ENCODE measurements at regions not wholly inside any gene's neighbourhood (a gene's known extent, or its start where the extent isn't known, plus 50 kb on each side); places are given as distances from the start of the nearest gene placed in this dataset.

- WGBS, 2 donors (ENCODE audit: low coverage in 1 of 2) = 73 to 91% methylated on average over 2 of the region's 2 CpGs
- Histone ChIP-seq H3K4me1 (no peaks in the 10 kb centered on the region), H3K36me3 (no peaks in the 10 kb centered on the region), H3K27ac (no peak overlapping the region), H3K9me3 (no peaks in the 10 kb centered on the region), H3K27me3 (no peaks in the 10 kb centered on the region), H3K4me3 (no peak overlapping the region)
- in situ Hi-C loops (cut with MboI; ENCODE audit: low pct_ligation_motif_present in 1 of 4, low pct_unique_long_range_greater_than_20kb in 1 of 4, low sequenced_read_pairs in 3 of 4) (loop anchor here in 1 of 4 donors (10.0 kb wide), 1 partner anchor 545 kb away; no protein-coding TSS in a partner anchor), intact Hi-C loops (cut with DNase I; ENCODE audit: low total_unique reads) (no loop called here)
- DNase-seq = no peak
- TF ChIP-seq POLR2A (IDR thresholded peaks at IDR 0.05) = no peak
- TF ChIP-seq, protein P1, sequence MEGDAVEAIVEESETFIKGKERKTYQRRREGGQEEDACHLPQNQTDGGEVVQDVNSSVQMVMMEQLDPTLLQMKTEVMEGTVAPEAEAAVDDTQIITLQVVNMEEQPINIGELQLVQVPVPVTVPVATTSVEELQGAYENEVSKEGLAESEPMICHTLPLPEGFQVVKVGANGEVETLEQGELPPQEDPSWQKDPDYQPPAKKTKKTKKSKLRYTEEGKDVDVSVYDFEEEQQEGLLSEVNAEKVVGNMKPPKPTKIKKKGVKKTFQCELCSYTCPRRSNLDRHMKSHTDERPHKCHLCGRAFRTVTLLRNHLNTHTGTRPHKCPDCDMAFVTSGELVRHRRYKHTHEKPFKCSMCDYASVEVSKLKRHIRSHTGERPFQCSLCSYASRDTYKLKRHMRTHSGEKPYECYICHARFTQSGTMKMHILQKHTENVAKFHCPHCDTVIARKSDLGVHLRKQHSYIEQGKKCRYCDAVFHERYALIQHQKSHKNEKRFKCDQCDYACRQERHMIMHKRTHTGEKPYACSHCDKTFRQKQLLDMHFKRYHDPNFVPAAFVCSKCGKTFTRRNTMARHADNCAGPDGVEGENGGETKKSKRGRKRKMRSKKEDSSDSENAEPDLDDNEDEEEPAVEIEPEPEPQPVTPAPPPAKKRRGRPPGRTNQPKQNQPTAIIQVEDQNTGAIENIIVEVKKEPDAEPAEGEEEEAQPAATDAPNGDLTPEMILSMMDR (IDR thresholded peaks at IDR 0.05) = no peak
- TF ChIP-seq EP300 (IDR thresholded peaks at IDR 0.05; ENCODE audit: low read depth) = no peak
- no peak for TF ChIP-seq POLR2AphosphoS5 (IDR thresholded peaks at IDR 0.05)
Measured at GRCh38 chr9:108239696-108240321, 616.0 kb downstream of the ACTL7B start.

DNA sequence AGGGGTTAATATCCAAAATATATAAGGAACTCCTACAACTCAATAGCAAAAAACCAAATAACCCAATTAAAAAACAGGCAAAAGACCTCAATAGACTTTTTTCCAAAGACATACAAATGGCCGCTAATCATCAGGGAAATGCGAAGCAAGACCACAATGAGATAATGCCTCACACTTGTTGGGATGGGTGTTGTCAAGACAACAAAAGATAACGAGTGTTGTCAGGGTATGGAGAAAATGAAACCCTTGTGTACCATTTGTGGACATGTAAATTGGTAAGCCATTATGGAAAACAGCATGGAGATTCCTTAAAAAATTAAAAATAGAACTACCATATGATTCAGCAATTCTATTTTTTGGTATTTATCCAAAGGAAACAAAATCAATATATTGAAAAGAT, 620.2 kb downstream of the ACTL7B start:
- Histone ChIP-seq H3K4me3 (no peak overlapping the region), H3K36me3 (no peaks in the 10 kb centered on the region), H3K27ac (no peak overlapping the region), H3K9me3 (no peaks in the 10 kb centered on the region), H3K27me3 (no peaks in the 10 kb centered on the region), H3K4me1 (no peaks in the 10 kb centered on the region)
- intact Hi-C loops (cut with DNase I; ENCODE audit: low total_unique reads) = no loop called here
- 96 to 100% methylated on average over 1 to 3 of the region's 3 CpGs for WGBS, 2 donors (ENCODE audit: low coverage in 1 of 2)
- TF ChIP-seq POLR2AphosphoS5 (IDR thresholded peaks at IDR 0.05) (no peak), POLR2A (IDR thresholded peaks at IDR 0.05) (no peak), EP300 (IDR thresholded peaks at IDR 0.05; ENCODE audit: low read depth) (no peak)
- TF ChIP-seq, protein P1 (IDR thresholded peaks at IDR 0.05) = no peak
- in situ Hi-C loops (cut with MboI; ENCODE audit: low pct_ligation_motif_present in 1 of 4, low pct_unique_long_range_greater_than_20kb in 1 of 4, low sequenced_read_pairs in 3 of 4) = no loop called here
- DNase-seq = no peak

GRCh38 chr9:108234811-108235210, 621.0 kb downstream of the ACTL7B start:
- intact Hi-C loops (cut with DNase I; ENCODE audit: low total_unique reads) = no loop called here
- Histone ChIP-seq H3K9me3 (no peaks in the 10 kb centered on the region), H3K36me3 (no peaks in the 10 kb centered on the region), H3K27ac (no peak overlapping the region), H3K27me3 (no peaks in the 10 kb centered on the region), H3K4me1 (no peaks in the 10 kb centered on the region), H3K4me3 (no peak overlapping the region)
- 69 to 78% methylated on average over 5 of the region's 5 CpGs for WGBS, 2 donors (ENCODE audit: low coverage in 1 of 2)
- in situ Hi-C loops (cut with MboI; ENCODE audit: low pct_ligation_motif_present in 1 of 4, low pct_unique_long_range_greater_than_20kb in 1 of 4, low sequenced_read_pairs in 3 of 4) = no loop called here
- DNase-seq = no peak
- TF ChIP-seq, protein P1 (IDR thresholded peaks at IDR 0.05) = no peak
- TF ChIP-seq POLR2AphosphoS5 (IDR thresholded peaks at IDR 0.05) (no peak), POLR2A (IDR thresholded peaks at IDR 0.05) (no peak), EP300 (IDR thresholded peaks at IDR 0.05; ENCODE audit: low read depth) (no peak)

DNA sequence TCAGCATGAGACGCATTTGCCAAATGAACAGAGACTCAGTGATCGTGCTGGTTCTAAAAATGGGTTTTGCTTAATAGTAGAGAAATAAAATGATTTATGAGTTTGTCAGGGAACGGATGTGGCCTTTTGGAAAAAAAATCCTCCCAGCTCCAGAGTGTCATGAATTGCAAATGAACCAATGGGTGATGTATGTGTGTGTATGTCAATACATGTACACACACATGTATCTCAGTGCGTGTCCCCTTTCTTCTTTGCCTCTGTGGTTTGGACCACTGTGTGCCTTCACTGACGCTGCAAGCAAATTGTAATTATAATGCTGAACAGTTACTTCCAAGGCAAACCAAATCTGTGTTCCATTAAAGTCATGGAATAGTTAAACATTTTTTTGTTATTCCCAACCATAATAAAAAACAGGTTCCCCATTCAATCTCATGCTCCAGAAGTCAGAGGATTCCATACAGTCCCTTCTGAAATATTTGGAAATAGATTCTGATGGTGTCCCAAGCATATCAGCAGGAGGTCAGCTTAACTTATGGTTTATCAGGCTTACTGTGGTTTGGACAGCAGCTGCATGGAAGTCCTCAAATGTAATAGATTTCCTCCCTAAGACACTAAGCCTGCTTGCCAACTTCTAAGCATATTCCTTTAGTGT, 630.5 kb downstream of the ACTL7B start:
- no peak for DNase-seq
- H3K4me3 ChIP-seq = no peak overlapping the region
- 60 to 78% methylated on average over 5 of the region's 5 CpGs for WGBS, 2 donors (ENCODE audit: low coverage in 1 of 2)
- H3K27ac ChIP-seq = no peak overlapping the region
- no peaks in the 10 kb centered on the region for H3K27me3 ChIP-seq
- intact Hi-C loops (cut with DNase I; ENCODE audit: low total_unique reads) = no loop called here
- TF ChIP-seq, protein P1 (IDR thresholded peaks at IDR 0.05) = no peak
- no peak for TF ChIP-seq POLR2AphosphoS5 (IDR thresholded peaks at IDR 0.05)
- no peak for TF ChIP-seq EP300 (IDR thresholded peaks at IDR 0.05; ENCODE audit: low read depth)
- no peak for TF ChIP-seq POLR2A (IDR thresholded peaks at IDR 0.05)
- peaks cover 0 to 6% of the 10 kb centered on the region in 2 donors for H3K9me3 ChIP-seq
- H3K4me1 ChIP-seq = no peaks in the 10 kb centered on the region
- in situ Hi-C loops (cut with MboI; ENCODE audit: low pct_ligation_motif_present in 1 of 4, low pct_unique_long_range_greater_than_20kb in 1 of 4, low sequenced_read_pairs in 3 of 4) = no loop called here
- no peaks in the 10 kb centered on the region for H3K36me3 ChIP-seq

Measured in transverse colon (tissue), 4 donors.